ENCODE measurements at regions not wholly inside any gene's neighbourhood (a gene's known extent, or its start where the extent isn't known, plus 50 kb on each side); places are given as distances from the start of the nearest gene placed in this dataset.

DNA sequence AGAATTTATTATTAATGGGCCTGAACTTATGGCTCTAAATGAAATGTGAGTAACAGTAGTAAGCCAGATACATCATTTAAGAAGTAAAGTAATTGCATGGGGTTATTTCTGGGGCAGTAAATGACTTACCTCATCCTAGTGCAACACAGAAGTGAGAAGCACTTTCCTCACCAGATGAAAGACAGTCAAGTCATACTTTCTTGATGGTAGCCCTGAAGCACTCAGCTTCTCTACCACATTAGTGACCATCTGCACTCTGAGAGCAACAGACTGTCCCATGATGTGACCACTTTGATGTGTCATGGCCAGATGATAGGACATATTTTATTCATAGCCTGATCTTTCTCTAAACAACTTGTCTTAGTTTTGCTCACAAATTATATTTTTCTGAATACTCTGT, 369.5 kb upstream of the PHF14 start:
- H3K27ac ChIP-seq, result no peak overlapping the region
- TF ChIP-seq CTCF (IDR thresholded peaks at IDR 0.05), result no peak
- TF ChIP-seq ZFX (IDR thresholded peaks at IDR 0.05; ENCODE audit: borderline replicate concordance), result no peak

DNA sequence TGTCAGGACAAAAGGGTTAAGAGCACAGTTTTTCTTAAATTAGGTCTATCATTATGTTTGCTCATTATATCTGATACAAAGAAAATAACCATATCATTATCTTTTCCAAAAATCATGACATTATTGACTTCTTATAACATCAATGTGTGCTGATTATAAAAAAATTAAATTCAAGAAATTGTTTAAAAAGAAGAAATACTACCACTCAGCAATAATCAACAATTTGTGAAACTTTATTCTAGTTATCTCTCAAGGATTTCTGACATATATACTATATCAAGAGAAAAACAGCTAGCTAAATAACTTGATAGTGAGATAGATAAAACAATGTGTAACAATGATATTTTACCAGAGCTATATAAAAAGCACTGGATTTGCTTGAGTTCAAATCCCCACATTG, 360.7 kb upstream of the PHF14 start:
- H3K27ac ChIP-seq, result no peak overlapping the region
- TF ChIP-seq CTCF (IDR thresholded peaks at IDR 0.05), result no peak

DNA sequence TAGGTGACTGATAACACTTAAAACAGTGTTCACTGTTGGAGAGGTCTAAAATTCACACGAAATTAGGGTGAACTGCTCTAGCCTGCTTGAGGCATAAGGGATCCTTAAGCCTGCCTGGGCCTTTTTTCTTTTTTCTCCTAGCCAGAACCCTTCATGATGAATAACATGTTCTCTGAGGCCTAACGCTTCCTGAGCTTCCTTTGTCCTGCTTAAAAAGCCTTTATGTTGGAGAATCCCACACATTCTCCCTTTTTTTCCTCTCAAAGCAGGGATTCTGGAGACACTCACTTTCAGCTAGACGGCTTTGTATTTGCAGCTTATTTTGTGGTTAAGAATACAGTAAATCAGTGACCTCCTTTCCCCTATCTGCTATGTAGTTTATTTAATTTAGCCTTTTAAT, 354.7 kb upstream of the PHF14 start:
- no peak overlapping the region for H3K27ac ChIP-seq
- TF ChIP-seq CTCF (IDR thresholded peaks at IDR 0.05) (no peak), ZFX (IDR thresholded peaks at IDR 0.05; ENCODE audit: borderline replicate concordance) (no peak)

DNA sequence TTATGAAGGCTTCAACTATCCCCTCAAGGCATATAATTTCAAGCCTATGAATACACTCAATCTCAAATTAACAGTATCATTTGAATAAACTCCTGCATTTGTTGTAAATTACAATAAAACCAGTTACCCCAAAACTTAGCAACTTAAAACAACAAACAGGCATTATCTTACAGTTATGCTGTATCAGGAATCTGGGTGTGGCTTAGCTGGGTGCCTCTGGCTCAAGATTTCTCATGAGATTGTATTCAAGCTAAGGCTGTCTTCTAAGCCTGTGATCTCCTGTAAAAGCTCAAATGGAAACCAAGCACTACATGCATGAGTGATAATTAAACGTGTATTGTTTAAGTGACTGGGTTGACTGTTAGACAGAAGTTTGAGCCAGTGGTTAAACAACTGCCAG, 341.0 kb upstream of the PHF14 start:
- no peak for TF ChIP-seq CTCF (IDR thresholded peaks at IDR 0.05)
- TF ChIP-seq ZFX (IDR thresholded peaks at IDR 0.05; ENCODE audit: borderline replicate concordance), result no peak
- H3K27ac ChIP-seq, result no peak overlapping the region

GRCh38 chr7:10634239-10634638, 339.4 kb upstream of the PHF14 start:
- no peak overlapping the region for H3K27ac ChIP-seq
- TF ChIP-seq ZFX (IDR thresholded peaks at IDR 0.05; ENCODE audit: borderline replicate concordance) (no peak), CTCF (IDR thresholded peaks at IDR 0.05) (no peak)

DNA sequence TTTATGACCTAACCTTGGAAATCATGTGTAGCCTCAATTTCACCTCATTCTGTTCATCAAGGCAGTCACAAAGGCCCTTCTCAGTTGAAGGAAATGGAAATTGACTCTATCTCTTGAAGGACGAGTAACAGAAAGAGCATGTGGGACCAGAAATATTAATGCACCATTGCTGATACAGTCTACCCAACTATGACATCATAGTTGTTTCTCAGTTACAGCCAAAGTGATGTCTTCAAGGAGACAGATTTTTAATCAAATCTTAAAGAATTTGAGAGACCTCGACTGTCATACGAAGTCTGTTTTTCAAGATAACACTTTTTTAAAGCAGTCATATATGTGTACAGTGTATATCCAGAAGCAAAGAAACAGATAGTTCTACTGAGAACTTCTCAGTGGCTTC, 335.7 kb upstream of the PHF14 start:
- peak overlapping the region; percentile 71 for H3K27ac ChIP-seq
- no peak for TF ChIP-seq CTCF (IDR thresholded peaks at IDR 0.05)
- no peak for TF ChIP-seq ZFX (IDR thresholded peaks at IDR 0.05; ENCODE audit: borderline replicate concordance)

DNA sequence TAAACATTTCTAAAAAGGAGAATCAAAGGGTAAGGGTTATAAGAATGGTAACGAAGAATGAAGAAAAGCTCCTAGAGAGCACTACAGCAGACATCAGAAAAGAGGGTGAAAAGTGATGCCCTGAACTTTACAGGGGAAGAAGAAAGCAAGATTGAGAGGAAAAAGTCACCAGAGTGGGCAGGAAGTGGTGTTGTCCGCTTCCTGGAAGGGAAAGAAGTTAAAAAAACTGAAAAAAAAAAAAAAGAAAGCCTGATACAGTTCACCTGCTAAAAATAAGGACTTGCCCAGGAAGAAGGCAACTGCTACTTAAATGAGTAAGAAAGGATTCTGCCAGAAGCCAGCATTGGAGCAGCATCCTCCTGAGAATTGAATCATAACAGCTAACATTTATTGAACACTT, 330.1 kb upstream of the PHF14 start:
- TF ChIP-seq CTCF (IDR thresholded peaks at IDR 0.05) (no peak), ZFX (IDR thresholded peaks at IDR 0.05; ENCODE audit: borderline replicate concordance) (no peak)
- no peak overlapping the region for H3K27ac ChIP-seq
